Chondrocyte (in vitro differentiated cells): ENCODE measurements at regions not wholly inside any gene's neighbourhood (a gene's known extent, or its start where the extent isn't known, plus 50 kb on each side); places are given as distances from the start of the nearest gene placed in this dataset.

Experiments used
- DNase-seq: peaks from one replicate; pipeline ENCODE4 v3.0.0; 2021; ENCODE audit warnings: mixed read lengths, low spot score
- H3K27ac Mint-ChIP-seq: one replicate; pipeline ENCODE4 v1.8.0; 2021; ENCODE audit warnings: mild to moderate bottlenecking, moderate library complexity, mixed read lengths; ENCODE audit not compliant: unreplicated experiment
- H3K27me3 Mint-ChIP-seq: 2 replicates; pipeline ENCODE4 v1.8.0; 2021; ENCODE audit warnings: low read depth, mixed read lengths
- H3K36me3 Mint-ChIP-seq: 2 replicates; pipeline ENCODE4 v1.8.0; 2021; ENCODE audit warnings: low read depth, mixed read lengths
- H3K4me1 Mint-ChIP-seq: 2 replicates; pipeline ENCODE4 v1.8.0; 2021; ENCODE audit warnings: low read depth, mild to moderate bottlenecking, mixed read lengths
- H3K4me3 Mint-ChIP-seq: one replicate; pipeline ENCODE4 v1.8.0; 2021; ENCODE audit warnings: mild to moderate bottlenecking, moderate library complexity, mixed read lengths; ENCODE audit not compliant: unreplicated experiment
- H3K9me3 Mint-ChIP-seq: 2 replicates; pipeline ENCODE4 v1.8.0; 2021; ENCODE audit warnings: low read depth, mixed read lengths
- TF ChIP-seq, protein P1 (sequence below): fragments of 200-600 bp; sonication (generic); IDR thresholded peaks from 2 replicates; pipeline ENCODE4 v1.5.0; 2021; ENCODE audit warnings: antibody characterized with exemption, mild to moderate bottlenecking, moderate library complexity

DNA sequence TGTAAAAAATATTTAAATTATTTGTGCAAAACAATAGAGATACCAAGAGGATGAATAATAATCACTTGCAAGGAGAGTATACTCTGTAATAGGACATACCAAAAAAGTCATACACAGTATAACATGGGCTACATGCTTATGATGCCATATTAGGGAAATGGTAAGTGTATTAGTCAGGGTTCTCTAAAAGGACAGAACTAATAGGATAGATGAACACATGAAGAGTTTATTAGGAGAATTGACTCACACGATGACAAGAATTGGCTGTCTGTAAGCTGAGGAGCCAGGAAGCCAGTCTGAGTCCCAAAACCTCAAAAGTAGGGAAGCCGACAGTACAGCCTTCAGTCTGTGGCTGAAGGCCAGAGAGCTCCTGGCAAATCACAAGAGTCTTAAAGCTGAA is 151.2 kb downstream of the DTHD1 start:
- H3K9me3 Mint-ChIP-seq: peaks cover 24% of the 10 kb centered on the region
- TF ChIP-seq, protein P1, sequence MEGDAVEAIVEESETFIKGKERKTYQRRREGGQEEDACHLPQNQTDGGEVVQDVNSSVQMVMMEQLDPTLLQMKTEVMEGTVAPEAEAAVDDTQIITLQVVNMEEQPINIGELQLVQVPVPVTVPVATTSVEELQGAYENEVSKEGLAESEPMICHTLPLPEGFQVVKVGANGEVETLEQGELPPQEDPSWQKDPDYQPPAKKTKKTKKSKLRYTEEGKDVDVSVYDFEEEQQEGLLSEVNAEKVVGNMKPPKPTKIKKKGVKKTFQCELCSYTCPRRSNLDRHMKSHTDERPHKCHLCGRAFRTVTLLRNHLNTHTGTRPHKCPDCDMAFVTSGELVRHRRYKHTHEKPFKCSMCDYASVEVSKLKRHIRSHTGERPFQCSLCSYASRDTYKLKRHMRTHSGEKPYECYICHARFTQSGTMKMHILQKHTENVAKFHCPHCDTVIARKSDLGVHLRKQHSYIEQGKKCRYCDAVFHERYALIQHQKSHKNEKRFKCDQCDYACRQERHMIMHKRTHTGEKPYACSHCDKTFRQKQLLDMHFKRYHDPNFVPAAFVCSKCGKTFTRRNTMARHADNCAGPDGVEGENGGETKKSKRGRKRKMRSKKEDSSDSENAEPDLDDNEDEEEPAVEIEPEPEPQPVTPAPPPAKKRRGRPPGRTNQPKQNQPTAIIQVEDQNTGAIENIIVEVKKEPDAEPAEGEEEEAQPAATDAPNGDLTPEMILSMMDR: no peak
- peaks cover 2% of the 10 kb centered on the region for H3K27me3 Mint-ChIP-seq
- no peak overlapping the region for H3K4me3 Mint-ChIP-seq
- no peak overlapping the region for H3K27ac Mint-ChIP-seq
- H3K36me3 Mint-ChIP-seq: no peaks in the 10 kb centered on the region
- H3K4me1 Mint-ChIP-seq: no peaks in the 10 kb centered on the region
- no peak for DNase-seq

GRCh38 chr4:36439556-36439955 is 158.1 kb downstream of the DTHD1 start:
- Mint-ChIP-seq H3K27ac (no peak overlapping the region), H3K27me3 (peaks cover 2% of the 10 kb centered on the region), H3K36me3 (no peaks in the 10 kb centered on the region), H3K4me1 (no peaks in the 10 kb centered on the region), H3K9me3 (peaks cover 24% of the 10 kb centered on the region), H3K4me3 (no peak overlapping the region)
- TF ChIP-seq, protein P1: no peak
- DNase-seq: no peak

GRCh38 chr4:36445480-36445879 is 164.1 kb downstream of the DTHD1 start:
- no peak for DNase-seq
- H3K4me1 Mint-ChIP-seq: peaks cover 8% of the 10 kb centered on the region
- no peaks in the 10 kb centered on the region for H3K9me3 Mint-ChIP-seq
- no peak overlapping the region for H3K4me3 Mint-ChIP-seq
- peaks cover 2% of the 10 kb centered on the region for H3K27me3 Mint-ChIP-seq
- H3K36me3 Mint-ChIP-seq: no peaks in the 10 kb centered on the region
- TF ChIP-seq, protein P1: no peak
- no peak overlapping the region for H3K27ac Mint-ChIP-seq

DNA sequence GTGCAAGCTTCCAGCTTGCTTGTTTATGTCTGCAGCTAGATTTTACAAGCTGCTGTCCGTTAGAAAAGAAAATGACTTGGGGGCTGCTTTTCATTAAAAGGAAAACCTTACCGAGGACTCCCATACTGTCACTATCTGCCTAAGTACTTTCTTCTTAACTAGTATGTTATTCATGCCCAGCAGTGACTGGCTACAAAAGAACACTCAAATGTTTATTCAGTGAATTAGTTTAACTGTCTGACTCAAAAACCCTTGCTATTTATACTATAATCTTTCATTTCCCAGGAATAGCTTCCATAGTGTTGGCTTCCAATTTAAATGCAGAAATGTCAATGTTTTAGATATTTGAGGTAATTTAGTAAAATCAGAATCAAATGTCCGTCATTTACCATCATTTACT is 164.9 kb downstream of the DTHD1 start:
- Mint-ChIP-seq H3K27ac (no peak overlapping the region), H3K4me3 (no peak overlapping the region)

DNA sequence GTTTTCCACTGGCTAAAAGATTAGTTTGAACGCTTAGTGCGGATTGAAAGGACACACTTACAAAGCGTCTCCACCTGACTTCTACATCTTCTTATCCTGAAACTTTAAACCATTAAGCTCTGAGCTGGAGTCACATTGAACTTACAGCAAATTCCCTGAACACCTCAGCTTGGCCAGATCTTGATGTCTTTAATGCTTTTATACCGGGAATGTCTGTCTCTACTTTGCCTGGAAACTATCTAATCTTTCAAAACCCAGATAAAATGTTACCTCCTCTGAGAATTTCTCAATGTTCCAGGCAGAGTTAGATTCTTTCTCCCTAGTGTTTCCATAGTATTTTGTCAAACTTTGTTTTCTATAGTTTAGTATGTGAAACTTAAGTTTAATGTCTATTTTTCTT is 179.9 kb downstream of the DTHD1 start:
- TF ChIP-seq, protein P1: no peak
- H3K4me3 Mint-ChIP-seq: no peak overlapping the region

More for the DNA sequence above, 164.9 kb downstream of the DTHD1 start:
- H3K9me3 Mint-ChIP-seq: no peaks in the 10 kb centered on the region
- H3K4me1 Mint-ChIP-seq: peaks cover 8% of the 10 kb centered on the region
- TF ChIP-seq, protein P1: no peak
- H3K36me3 Mint-ChIP-seq: no peaks in the 10 kb centered on the region
- no peak for DNase-seq
- peaks cover 2% of the 10 kb centered on the region for H3K27me3 Mint-ChIP-seq

More for the DNA sequence above, 179.9 kb downstream of the DTHD1 start:
- H3K4me1 Mint-ChIP-seq: no peaks in the 10 kb centered on the region
- H3K36me3 Mint-ChIP-seq: no peaks in the 10 kb centered on the region
- peaks cover 8% of the 10 kb centered on the region for H3K9me3 Mint-ChIP-seq
- DNase-seq: no peak
- peaks cover 7% of the 10 kb centered on the region for H3K27me3 Mint-ChIP-seq
- no peak overlapping the region for H3K27ac Mint-ChIP-seq
